LNCaP clone FGC (cell line): ENCODE measurements at regions not wholly inside any gene's neighbourhood (a gene's known extent, or its start where the extent isn't known, plus 50 kb on each side); places are given as distances from the start of the nearest gene placed in this dataset.
A peak's percentile ranks its signal among the peaks of the same experiment; 100 is the strongest.

Experiments
- DNase-seq: peaks from one replicate; pipeline ENCODE4 v3.0.0-alpha.2; 2011; ENCODE audit warnings: low read depth
- H3K4me3 ChIP-seq: 2 replicates; pipeline ENCODE4 v1.5.1; 2011; ENCODE audit warnings: mild to moderate bottlenecking, low read depth, low read length, control low read depth
- CTCF ChIP-seq: IDR thresholded peaks from 2 replicates; pipeline ENCODE4 v1.5.1; 2012; ENCODE audit warnings: mild to moderate bottlenecking; ENCODE audit not compliant: control insufficient read depth, insufficient read depth; ENCODE audit errors: extremely low read depth

GRCh38 chr4:155616117-155616516, 50.5 kb upstream of the GUCY1A1 start:
- no peak for TF ChIP-seq CTCF
- DNase-seq, result no peak

GRCh38 chr4:155615081-155615887, 51.4 kb upstream of the GUCY1A1 start:
- DNase-seq, result no peak
- no peak overlapping the region for H3K4me3 ChIP-seq
- TF ChIP-seq CTCF, result no peak

More at GRCh38 chr4:155616117-155616516, 50.5 kb upstream of the GUCY1A1 start:
- no peak overlapping the region for H3K4me3 ChIP-seq

GRCh38 chr4:155614111-155614762, 52.4 kb upstream of the GUCY1A1 start:
- H3K4me3 ChIP-seq, result no peak overlapping the region
- no peak for TF ChIP-seq CTCF
- no peak for DNase-seq

GRCh38 chr4:155612074-155612473, 54.6 kb upstream of the GUCY1A1 start:
- DNase-seq, result peak; percentile 46
- TF ChIP-seq CTCF, result no peak

GRCh38 chr4:155611501-155611900, 55.1 kb upstream of the GUCY1A1 start:
- DNase-seq, result no peak
- no peak for TF ChIP-seq CTCF
- no peak overlapping the region for H3K4me3 ChIP-seq

More at GRCh38 chr4:155612074-155612473, 54.6 kb upstream of the GUCY1A1 start:
- H3K4me3 ChIP-seq, result no peak overlapping the region

- TF ChIP-seq CTCF, result no peak
- DNase-seq, result no peak
- no peak overlapping the region for H3K4me3 ChIP-seq
Measured at GRCh38 chr4:155610143-155610542, 56.5 kb upstream of the GUCY1A1 start.
